ENCODE measurements at regions not wholly inside any gene's neighbourhood (a gene's known extent, or its start where the extent isn't known, plus 50 kb on each side); places are given as distances from the start of the nearest gene placed in this dataset.
"Not testable (repeated sequence)": the region's sequence is repeated elsewhere in the genome, so short reads cannot be mapped to it uniquely, and the experiment has no call there.

DNA sequence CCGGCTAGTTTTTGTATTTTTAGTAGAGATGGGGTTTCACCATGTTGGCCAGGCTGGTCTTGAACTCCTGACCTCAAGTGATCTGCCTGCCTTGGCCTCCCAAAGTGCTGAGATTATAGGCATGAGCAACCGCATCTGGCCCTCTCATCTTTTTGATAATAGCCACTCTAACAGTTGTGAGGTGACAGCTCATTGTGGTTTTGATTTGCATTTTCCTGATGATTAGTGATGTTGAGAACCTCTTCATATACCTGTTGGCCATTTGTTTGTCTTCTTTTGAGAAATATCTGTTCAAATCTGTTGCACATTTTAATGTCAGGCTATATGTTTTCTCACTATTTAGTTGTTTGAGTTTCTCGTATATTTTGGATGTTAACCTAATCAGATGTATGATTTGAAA, 95.6 kb upstream of the MEF2A start:
- H3K36me3 ChIP-seq (ENCODE audit: control insufficient read depth in 2 of 4, insufficient read depth in 4 of 4, low read length in 3 of 4); FAIRE-seq; H3K4ac ChIP-seq (replicated peaks; ENCODE audit: insufficient read length, low read depth, low read length); H4K20me1 ChIP-seq (replicated peaks in 1 of 2; ENCODE audit: control insufficient read depth in 1 of 2, insufficient read depth in 2 of 2, low read length in 2 of 2); H3K23me2 ChIP-seq (ENCODE audit: low read depth, low read length); H3K79me1 ChIP-seq (ENCODE audit: low read depth, low read length); H3K4me1 ChIP-seq (replicated peaks in 1 of 4; ENCODE audit: control insufficient read depth in 3 of 4, insufficient read depth in 4 of 4, low read length in 3 of 4); H3K56ac ChIP-seq (replicated peaks; ENCODE audit: insufficient read length, low read depth, low read length); H3K14ac ChIP-seq (ENCODE audit: insufficient read length); H3K27ac ChIP-seq (ENCODE audit: low read depth, low read length); H3K9me3 ChIP-seq (ENCODE audit: insufficient read depth in 2 of 2, low read depth in 1 of 2, low read length in 1 of 2); H2BK5ac ChIP-seq (ENCODE audit: low read depth, low read length); H3K9ac ChIP-seq (replicated peaks in 1 of 4; ENCODE audit: extremely low read depth in 1 of 4, low read depth in 3 of 4, low read length in 3 of 4); DNase-seq (ENCODE audit: low read depth in 1 of 2, low spot score in 2 of 2); H3K27me3 ChIP-seq (replicated peaks in 1 of 4; ENCODE audit: control insufficient read depth in 3 of 4, extremely low read depth in 1 of 4, insufficient read depth in 3 of 4, low read length in 3 of 4); H2BK120ac ChIP-seq (replicated peaks; ENCODE audit: low read depth, low read length); H3K23ac ChIP-seq (ENCODE audit: insufficient read length); H2AFZ ChIP-seq (ENCODE audit: low read length); H4K8ac ChIP-seq (ENCODE audit: extremely low read depth, insufficient read depth, low read length); H3K4me3 ChIP-seq (ENCODE audit: extremely low read depth in 1 of 4, insufficient read depth in 2 of 4, low read depth in 3 of 4, low read length in 4 of 4); H4K91ac ChIP-seq (replicated peaks; ENCODE audit: insufficient read length, low read length); H3K4me2 ChIP-seq (ENCODE audit: insufficient read depth in 1 of 2, low read depth in 2 of 2, low read length in 2 of 2); H2AK5ac ChIP-seq (ENCODE audit: low read depth, low read length); H2BK12ac ChIP-seq (ENCODE audit: low read depth, low read length); H2BK15ac ChIP-seq (ENCODE audit: low read length); H3K18ac ChIP-seq (ENCODE audit: extremely low read depth, low read length); POLR2A ChIA-PET (ENCODE audit: partially characterized antibody); H3K79me2 ChIP-seq (ENCODE audit: control insufficient read depth in 1 of 2, insufficient read depth in 2 of 2, low read length in 2 of 2); H4K5ac ChIP-seq (ENCODE audit: insufficient read length, low read depth, low read length); H2BK20ac ChIP-seq (ENCODE audit: low read length): not testable (repeated sequence)
- CTCF ChIA-PET (ENCODE audit: partially characterized antibody): interaction anchor here (1.2 kb wide), 1 partner anchor 15 kb away, joined by 3 read pairs; no protein-coding TSS in a partner anchor
- 78% methylated on average over 3 of the region's 3 CpGs; no CpG with 5 or more reads in 1 of the 2 experiments for WGBS, 2 experiments (ENCODE audit: extremely low coverage in 1 of 2, insufficient coverage in 1 of 2, insufficient read length in 1 of 2, insufficient replicate concordance in 2 of 2, low coverage in 1 of 2, low lambda C conversion rate in 2 of 2, missing lambda C conversion rate in 1 of 2)

Measured in H1 (cell line).